Endothelial cell of umbilical vein (primary cell): ENCODE measurements at regions not wholly inside any gene's neighbourhood (a gene's known extent, or its start where the extent isn't known, plus 50 kb on each side); places are given as distances from the start of the nearest gene placed in this dataset.

Experiments
- BruUV-seq: library from RNA; stranded (reverse); fragments of 400-500 nt; replicated peaks from 2 replicates; lab custom pipeline; 2021; lab: Mats Ljungman, UMichigan
- CTCF ChIA-PET: fragments of 300-600, 350-600 bp; sonication (Branson Sonifier 250); formaldehyde crosslinking; loops from one replicate; lab custom pipeline; 2021; ENCODE audit warnings: antibody characterized with exemption, inconsistent platforms; lab: Charles Lee
- POLR2A ChIA-PET: fragments of 300-600, 350-600 bp; sonication (Branson Sonifier 250); formaldehyde crosslinking; loops from one replicate; lab custom pipeline; 2021; ENCODE audit warnings: antibody characterized with exemption, inconsistent platforms; lab: Charles Lee
- DNase-seq: peaks from one replicate; pipeline ENCODE4 v3.0.0-alpha.2; 2011; ENCODE audit warnings: low read depth, low spot score
- FAIRE-seq: peaks from 2 replicates; lab custom pipeline; 2011; peaks lifted over from hg19 to GRCh38; lab: Jason Lieb, UNC
- H2AFZ ChIP-seq: 2 replicates; pipeline ENCODE4 v1.6.0; 2012; ENCODE audit warnings: low read depth, low read length, control low read depth, inconsistent platforms
- H3K27ac ChIP-seq: 2 replicates; pipeline ENCODE4 v1.5.1; 2011; ENCODE audit warnings: low read depth, mild to moderate bottlenecking, control low read depth, low read length, moderate library complexity; ENCODE audit not compliant: insufficient read depth
- H3K27me3 ChIP-seq, 2 experiments: 2 replicates each; pipeline versions ENCODE4 v1.6.0 to v1.6.1; 2011; ENCODE audit warnings: low read length in 2 of 2, mixed read lengths in 1 of 2; ENCODE audit not compliant: control insufficient read depth in 2 of 2, insufficient read depth in 2 of 2
- H3K36me3 ChIP-seq, 2 experiments: 2 replicates in 1 of 2; 3 replicates in 1 of 2; pipeline ENCODE4 v1.5.1; 2011; ENCODE audit warnings: low read length in 2 of 2, mild to moderate bottlenecking in 1 of 2, moderate library complexity in 1 of 2; ENCODE audit not compliant: control insufficient read depth in 2 of 2, insufficient read depth in 2 of 2; ENCODE audit errors: extremely low read depth in 1 of 2
- H3K4me1 ChIP-seq: 3 replicates; pipeline ENCODE4 v1.5.1; 2011; ENCODE audit warnings: mild to moderate bottlenecking, low read length; ENCODE audit not compliant: control insufficient read depth, insufficient read depth; ENCODE audit errors: extremely low read depth
- H3K4me2 ChIP-seq: 2 replicates; pipeline ENCODE4 v1.6.1; 2011; ENCODE audit warnings: low read length, control low read depth, mixed read lengths; ENCODE audit not compliant: insufficient read depth
- H3K4me3 ChIP-seq, 3 experiments: fragments of 200-600 bp in 1 of 3; sonication (generic), shearing (Covaris generic) in 1 of 3; replicated peaks in 1 of 3; 2 replicates each; pipeline ENCODE4 v1.5.1; 2011 to 2016; ENCODE audit warnings: control low read depth in 3 of 3, low read length in 3 of 3, mild to moderate bottlenecking in 2 of 3, inconsistent platforms in 1 of 3, low read depth in 1 of 3, moderate library complexity in 1 of 3; ENCODE audit not compliant: insufficient read depth in 1 of 3
- H3K79me2 ChIP-seq: 2 replicates; pipeline ENCODE4 v1.6.0; 2012; ENCODE audit warnings: low read length, inconsistent platforms; ENCODE audit not compliant: control insufficient read depth, insufficient read depth
- H3K9ac ChIP-seq: replicated peaks from 2 replicates; pipeline ENCODE3; 2011; ENCODE audit warnings: low read length, control low read depth; ENCODE audit not compliant: insufficient read depth; ENCODE audit errors: extremely low read depth
- H3K9me1 ChIP-seq: replicated peaks from 3 replicates; pipeline ENCODE4 v1.6.0; 2011; ENCODE audit warnings: mild to moderate bottlenecking, low read length; ENCODE audit not compliant: control insufficient read depth, insufficient read depth; ENCODE audit errors: extremely low read depth
- H3K9me3 ChIP-seq: replicated peaks from 2 replicates; pipeline ENCODE4 v1.5.1; 2012; ENCODE audit warnings: low read length, inconsistent platforms; ENCODE audit not compliant: control insufficient read depth, insufficient read depth
- H4K20me1 ChIP-seq: replicated peaks from 2 replicates; pipeline ENCODE3; 2011; ENCODE audit warnings: mild to moderate bottlenecking, low read length; ENCODE audit not compliant: control insufficient read depth, insufficient read depth; ENCODE audit errors: extremely low read depth
- EZH2 ChIP-seq: IDR thresholded peaks from 2 replicates; pipeline ENCODE4 v1.6.1; 2012; ENCODE audit warnings: borderline replicate concordance, low read depth, mild to moderate bottlenecking, moderate library complexity, low read length, inconsistent platforms; ENCODE audit not compliant: severe bottlenecking
- FOS ChIP-seq: IDR thresholded peaks from 2 replicates; pipeline ENCODE4 v1.6.1; 2011; ENCODE audit warnings: mild to moderate bottlenecking, low read length, moderate library complexity, borderline replicate concordance; ENCODE audit not compliant: insufficient read depth
- JUN ChIP-seq: IDR thresholded peaks from 2 replicates; pipeline ENCODE4 v1.6.1; 2011; ENCODE audit warnings: borderline replicate concordance, low read depth; ENCODE audit not compliant: insufficient read length, insufficient read depth
- POLR2A ChIP-seq: IDR thresholded peaks from 2 replicates; pipeline ENCODE4 v1.6.1; 2012; ENCODE audit warnings: low read depth, mild to moderate bottlenecking, control low read depth, low read length
- POLR2AphosphoS5 ChIP-seq: IDR thresholded peaks from 2 replicates; pipeline ENCODE4 v1.6.1; 2012; ENCODE audit warnings: low read depth, mild to moderate bottlenecking, control low read depth, low read length, moderate library complexity; ENCODE audit not compliant: insufficient read depth
- dilution Hi-C: fragments of 300-500 bp; cut with MboI; formaldehyde crosslinking; loops from one replicate; pipeline ENCODE4 v1.15.0; 2019; ENCODE audit warnings: low sequenced_read_pairs; ENCODE audit not compliant: extremely low pct_ligation_motif_present
- intact Hi-C: fragments of 100-400 bp; cut with micrococcal nuclease; formaldehyde crosslinking; loops from one replicate; pipeline ENCODE4 v1.10.0; 2022

GRCh38 chr4:147334478-147334877 lies 146.4 kb upstream of the EDNRA start:
- dilution Hi-C loops (no loop called here), intact Hi-C loops (loop anchor here (10.0 kb wide), 1 partner anchor 240 kb away; no protein-coding TSS in a partner anchor)
- POLR2A ChIA-PET = no interaction called here
- DNase-seq = peak; percentile 44
- Histone ChIP-seq H3K36me3 (no peaks in the 10 kb centered on the region), H3K4me2 (peak overlapping the region; percentile 2), H3K79me2 (no peaks in the 10 kb centered on the region), H3K4me1 (peaks cover 26% of the 10 kb centered on the region), H3K9me3 (no peaks in the 10 kb centered on the region), H3K27ac (peak overlapping the region; percentile 5), H3K9me1 (no peaks in the 10 kb centered on the region), H3K27me3 (no peaks in the 10 kb centered on the region), H3K9ac (no peak overlapping the region), H3K4me3 (no peak overlapping the region), H2AFZ (no peak overlapping the region), H4K20me1 (no peaks in the 10 kb centered on the region)
- TF ChIP-seq FOS = peak; percentile 48
- no peak for TF ChIP-seq POLR2AphosphoS5
- CTCF ChIA-PET = interaction anchor here (1.0 to 1.1 kb wide), 3 partner anchors 9 to 27 kb away, joined by 3 to 4 read pairs (median 3); no protein-coding TSS in a partner anchor
- BruUV-seq = no TSS peak
- FAIRE-seq = no peak

DNA sequence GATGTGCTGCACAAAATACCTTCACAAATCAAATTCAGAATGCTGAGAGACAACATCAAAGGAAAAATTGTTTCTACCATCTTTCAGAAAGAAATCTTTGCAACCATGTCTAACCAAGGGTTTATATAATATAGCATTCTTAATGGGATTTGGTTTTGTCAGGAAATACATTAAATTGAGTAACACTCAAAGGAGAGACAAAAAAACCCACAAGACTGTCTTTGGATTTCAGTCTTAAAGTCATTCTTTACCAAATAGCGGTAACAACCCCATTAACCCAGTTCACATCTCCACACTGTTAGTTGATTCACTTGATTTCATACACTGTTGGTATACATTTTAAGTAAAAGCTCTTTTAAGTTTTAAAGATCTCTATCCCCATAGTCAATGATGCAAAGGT lies 145.7 kb upstream of the EDNRA start:
- H3K9me3 ChIP-seq = no peaks in the 10 kb centered on the region
- ChIA-PET POLR2A (no interaction called here), CTCF (no interaction called here)
- no peaks in the 10 kb centered on the region for H3K27me3 ChIP-seq
- H2AFZ ChIP-seq = no peak overlapping the region
- H3K4me2 ChIP-seq = no peak overlapping the region
- DNase-seq (no peak), FAIRE-seq (no peak)
- intact Hi-C loops (loop anchor here (10.0 kb wide), 1 partner anchor 240 kb away; no protein-coding TSS in a partner anchor), dilution Hi-C loops (no loop called here)
- H3K9ac ChIP-seq = no peak overlapping the region
- no peaks in the 10 kb centered on the region for H4K20me1 ChIP-seq
- TF ChIP-seq EZH2 = no peak
- no peak for TF ChIP-seq POLR2A
- TF ChIP-seq JUN = no peak
- no peak for TF ChIP-seq FOS
- H3K79me2 ChIP-seq = no peaks in the 10 kb centered on the region
- no peak overlapping the region for H3K4me3 ChIP-seq
- BruUV-seq = no TSS peak
- H3K4me1 ChIP-seq = peaks cover 30% of the 10 kb centered on the region
- H3K9me1 ChIP-seq = no peaks in the 10 kb centered on the region
- H3K36me3 ChIP-seq = no peaks in the 10 kb centered on the region
- H3K27ac ChIP-seq = no peak overlapping the region
